ENCODE measurements at regions not wholly inside any gene's neighbourhood (a gene's known extent, or its start where the extent isn't known, plus 50 kb on each side); places are given as distances from the start of the nearest gene placed in this dataset.

GRCh38 chr1:8242498-8242897 is 75.4 kb upstream of the SLC45A1 start:
- ATAC-seq: no peak
- TF ChIP-seq ISL1 (CRISPR knock-in tag; IDR thresholded peaks at IDR 0.05) (no peak), ZFP30 (CRISPR knock-in tag; IDR thresholded peaks at IDR 0.05) (no peak), ARNTL (CRISPR knock-in tag; IDR thresholded peaks at IDR 0.05; ENCODE audit: borderline replicate concordance, low read depth) (no peak), ZNF70 (CRISPR knock-in tag; IDR thresholded peaks at IDR 0.05) (no peak), CSDC2 (CRISPR knock-in tag; IDR thresholded peaks at IDR 0.05) (no peak), GLIS3 (CRISPR knock-in tag; IDR thresholded peaks at IDR 0.05) (no peak), RARB (CRISPR knock-in tag; IDR thresholded peaks at IDR 0.05) (no peak), ZFP3 (CRISPR knock-in tag; IDR thresholded peaks at IDR 0.05) (no peak), PATZ1 (CRISPR knock-in tag; IDR thresholded peaks at IDR 0.05; ENCODE audit: borderline replicate concordance) (no peak)

GRCh38 chr1:8241417-8242014 is 76.4 kb upstream of the SLC45A1 start:
- TF ChIP-seq ZFP3 (CRISPR knock-in tag; IDR thresholded peaks at IDR 0.05): no peak
- no peak for TF ChIP-seq POU6F1 (CRISPR knock-in tag; IDR thresholded peaks at IDR 0.05; ENCODE audit: borderline replicate concordance, low read depth)
- TF ChIP-seq PPARA (CRISPR knock-in tag; IDR thresholded peaks at IDR 0.05; ENCODE audit: borderline replicate concordance): no peak
- TF ChIP-seq CREB5 (CRISPR knock-in tag; IDR thresholded peaks at IDR 0.05; ENCODE audit: low read depth): no peak
- no peak for TF ChIP-seq ZC3H10 (CRISPR knock-in tag; IDR thresholded peaks at IDR 0.05)
- no peak for TF ChIP-seq ZNF8 (CRISPR knock-in tag; IDR thresholded peaks at IDR 0.05)
- TF ChIP-seq ARNTL (CRISPR knock-in tag; IDR thresholded peaks at IDR 0.05; ENCODE audit: borderline replicate concordance, low read depth): no peak
- ATAC-seq: no peak

- peak; percentile 42; the same call in 2 of the 3 replicates for ATAC-seq
- TF ChIP-seq TOX (CRISPR knock-in tag; IDR thresholded peaks at IDR 0.05; ENCODE audit: borderline replicate concordance) (no peak), ZNF70 (CRISPR knock-in tag; IDR thresholded peaks at IDR 0.05) (no peak), RARB (CRISPR knock-in tag; IDR thresholded peaks at IDR 0.05) (no peak), ZFP30 (CRISPR knock-in tag; IDR thresholded peaks at IDR 0.05) (no peak), ZC3H10 (CRISPR knock-in tag; IDR thresholded peaks at IDR 0.05) (no peak), TSHZ2 (CRISPR knock-in tag; IDR thresholded peaks at IDR 0.05) (no peak), BACH2 (CRISPR knock-in tag; IDR thresholded peaks at IDR 0.05; ENCODE audit: borderline replicate concordance) (no peak), CREB5 (CRISPR knock-in tag; IDR thresholded peaks at IDR 0.05; ENCODE audit: low read depth) (no peak), ARNTL (CRISPR knock-in tag; IDR thresholded peaks at IDR 0.05; ENCODE audit: borderline replicate concordance, low read depth) (no peak), ZNF565 (CRISPR knock-in tag; conservative IDR thresholded peaks at IDR 0.05; ENCODE audit: low read depth) (no peak), CSDC2 (CRISPR knock-in tag; IDR thresholded peaks at IDR 0.05) (no peak), PATZ1 (CRISPR knock-in tag; IDR thresholded peaks at IDR 0.05; ENCODE audit: borderline replicate concordance) (no peak), SNAI2 (CRISPR knock-in tag; IDR thresholded peaks at IDR 0.05) (no peak), GLIS3 (CRISPR knock-in tag; IDR thresholded peaks at IDR 0.05) (no peak), ESRRG (CRISPR knock-in tag; IDR thresholded peaks at IDR 0.05) (no peak), TCF4 (CRISPR knock-in tag; IDR thresholded peaks at IDR 0.05; ENCODE audit: borderline replicate concordance) (no peak), ZNF8 (CRISPR knock-in tag; IDR thresholded peaks at IDR 0.05) (no peak)
These were observed 78.4 kb upstream of the SLC45A1 start for GRCh38 chr1:8239306-8240023.

All from SK-N-SH treated with all-trans-retinoic acid at 6 μM for 48 hours (cell line).